Superior temporal gyrus (tissue), 1 donor: ENCODE measurements at regions not wholly inside any gene's neighbourhood (a gene's known extent, or its start where the extent isn't known, plus 50 kb on each side); places are given as distances from the start of the nearest gene placed in this dataset.
"Not testable (repeated sequence)": the region's sequence is repeated elsewhere in the genome, so short reads cannot be mapped to it uniquely, and the experiment has no call there.

ENCODE experiments used
- DNase-seq: peaks from one replicate; pipeline ENCODE4 v3.0.0-alpha.2; 2016; ENCODE audit errors: extremely low spot score

GRCh38 chr15:85196697-85197096 is 183.7 kb upstream of the AKAP13 start:
- DNase-seq, result not testable (repeated sequence)

GRCh38 chr15:85197582-85197981 is 182.8 kb upstream of the AKAP13 start:
- DNase-seq, result not testable (repeated sequence)

DNA sequence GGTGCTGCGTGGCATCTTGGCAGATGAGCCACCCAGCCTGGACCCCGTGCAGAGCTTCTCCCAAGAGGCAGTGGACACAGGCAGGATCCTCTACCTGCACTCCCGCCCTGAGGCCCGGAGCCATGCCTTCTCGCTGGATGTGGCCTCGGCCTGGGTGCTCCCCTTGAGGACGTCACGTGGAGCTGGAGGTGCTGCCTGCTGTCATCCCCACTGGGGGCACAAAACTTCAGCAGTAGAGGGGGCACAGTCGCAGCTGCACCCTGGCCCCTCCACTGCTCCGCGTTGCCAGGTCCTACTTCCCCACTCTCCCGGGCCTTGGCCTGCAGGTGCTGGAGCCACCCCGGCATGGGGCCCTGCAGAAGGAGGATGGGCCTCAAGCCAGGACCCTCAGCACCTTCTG is 182.0 kb upstream of the AKAP13 start:
- not testable (repeated sequence) for DNase-seq

- not testable (repeated sequence) for DNase-seq
Observed at GRCh38 chr15:85200215-85200614, 180.2 kb upstream of the AKAP13 start.

GRCh38 chr15:85201118-85201793 is 179.1 kb upstream of the AKAP13 start:
- not testable (repeated sequence) for DNase-seq

GRCh38 chr15:85204481-85204880 is 175.9 kb upstream of the AKAP13 start:
- not testable (repeated sequence) for DNase-seq

GRCh38 chr15:85233791-85234325 is 146.5 kb upstream of the AKAP13 start:
- not testable (repeated sequence) for DNase-seq

DNA sequence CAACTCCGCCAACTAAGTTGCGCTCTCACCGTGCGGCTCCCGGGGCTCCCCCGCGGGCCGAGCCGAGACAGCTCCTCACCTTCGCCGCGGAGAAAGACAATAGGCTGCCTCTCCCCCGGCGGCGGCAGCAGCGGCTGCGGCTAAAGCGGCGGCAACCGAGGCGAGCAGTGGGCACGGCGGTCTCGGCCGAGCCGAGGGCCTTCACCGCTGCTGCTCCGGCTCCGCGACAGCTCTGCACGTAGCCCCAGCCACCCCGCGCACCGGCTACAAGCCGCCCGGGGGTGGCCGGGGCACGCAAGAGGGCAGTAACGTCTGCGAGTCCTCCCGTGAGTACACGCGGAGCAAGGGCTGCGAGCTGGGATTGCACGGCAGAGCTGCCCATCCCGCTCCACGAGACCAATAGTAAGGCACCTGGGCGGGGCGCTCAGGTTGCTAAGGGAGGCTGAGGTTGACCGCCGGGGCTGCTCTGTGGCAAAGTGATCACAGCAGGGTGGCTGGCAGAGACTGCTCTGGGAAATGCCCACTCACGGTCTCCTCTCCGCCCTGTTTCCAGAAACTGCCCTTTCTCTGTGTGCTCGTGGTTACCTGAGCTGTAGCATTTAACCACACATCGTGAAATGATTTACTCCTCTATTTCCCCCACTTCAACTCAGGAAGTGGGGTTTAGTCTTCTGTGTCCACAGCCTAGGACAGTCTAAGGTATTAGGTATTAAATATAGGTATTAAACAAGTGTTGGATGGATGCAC is 145.8 kb upstream of the AKAP13 start:
- not testable (repeated sequence) for DNase-seq

DNA sequence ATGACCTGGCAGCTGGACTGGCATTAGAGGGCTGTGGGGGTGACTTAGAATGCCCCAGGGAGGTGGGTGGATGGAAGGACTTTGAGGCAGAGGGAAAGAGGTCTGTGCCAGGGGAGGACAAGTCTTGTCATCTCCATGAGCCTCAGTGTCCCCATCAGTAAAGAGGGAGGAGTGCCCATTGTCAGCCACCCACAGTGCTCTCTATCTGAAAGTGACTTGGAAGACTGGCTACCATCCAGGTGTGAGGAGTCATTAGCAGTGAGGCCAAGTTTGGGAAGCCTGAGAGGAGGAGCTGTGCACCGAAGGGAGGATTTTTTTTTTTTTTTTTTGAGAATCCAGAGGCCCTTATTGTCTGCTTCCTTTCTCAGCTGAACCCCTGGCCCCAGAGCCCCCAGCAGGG is 136.3 kb upstream of the AKAP13 start:
- DNase-seq, result not testable (repeated sequence)

GRCh38 chr15:85250938-85251542 is 129.4 kb upstream of the AKAP13 start:
- DNase-seq, result not testable (repeated sequence)

- DNase-seq, result not testable (repeated sequence)
Observed at GRCh38 chr15:85253196-85253915, 127.0 kb upstream of the AKAP13 start.

GRCh38 chr15:85254961-85255360 is 125.4 kb upstream of the AKAP13 start:
- DNase-seq, result not testable (repeated sequence)

- not testable (repeated sequence) for DNase-seq
Observed at GRCh38 chr15:85255502-85255901, 124.9 kb upstream of the AKAP13 start.

DNA sequence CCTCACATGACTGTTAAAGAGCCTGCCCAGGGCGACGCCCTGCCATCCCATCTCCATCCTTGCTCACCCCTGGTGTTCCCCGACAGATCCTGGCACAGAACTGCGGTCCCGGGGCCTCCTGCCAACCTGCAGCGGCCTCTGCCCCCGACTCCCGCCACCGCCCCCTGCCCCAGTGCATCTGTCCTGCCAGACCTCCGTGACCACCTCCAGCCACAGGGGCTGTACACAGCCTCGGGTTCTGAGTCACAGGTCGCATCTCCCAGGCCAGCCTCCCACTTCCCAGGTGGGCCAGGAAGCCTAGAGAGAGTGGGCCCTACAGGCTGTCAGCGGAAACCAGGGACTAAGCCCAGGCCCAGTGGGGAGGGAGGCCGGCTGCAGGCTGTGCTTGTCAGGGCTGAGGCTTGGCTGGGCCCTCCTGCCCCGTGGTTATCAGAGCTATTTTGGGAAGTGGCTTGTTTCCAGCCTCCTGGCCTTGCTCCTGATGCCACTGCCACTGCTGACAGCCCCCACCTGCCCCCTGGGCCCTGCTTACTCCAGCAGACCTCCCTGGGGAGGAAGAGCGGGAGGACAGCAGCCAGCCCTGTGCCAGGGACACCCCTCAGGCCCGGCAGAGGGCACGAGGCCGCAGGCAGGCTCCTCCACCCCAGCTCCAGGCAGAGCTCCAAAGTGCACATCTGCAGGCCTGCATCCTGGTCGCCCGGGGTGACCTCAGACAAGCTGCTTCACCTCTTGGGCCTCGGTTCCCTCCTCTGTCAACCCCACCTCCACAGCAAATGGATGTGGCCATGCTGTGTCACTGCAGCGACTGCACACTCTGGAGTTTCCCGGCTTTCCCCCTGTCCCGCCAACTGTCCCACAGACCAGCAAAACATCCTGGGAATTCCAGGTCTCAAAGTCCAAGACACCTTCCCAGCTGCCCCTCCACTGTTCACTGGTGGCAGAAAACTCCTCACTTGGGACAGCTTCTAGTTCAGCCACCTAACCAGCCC is 124.1 kb upstream of the AKAP13 start:
- DNase-seq, result not testable (repeated sequence)

DNA sequence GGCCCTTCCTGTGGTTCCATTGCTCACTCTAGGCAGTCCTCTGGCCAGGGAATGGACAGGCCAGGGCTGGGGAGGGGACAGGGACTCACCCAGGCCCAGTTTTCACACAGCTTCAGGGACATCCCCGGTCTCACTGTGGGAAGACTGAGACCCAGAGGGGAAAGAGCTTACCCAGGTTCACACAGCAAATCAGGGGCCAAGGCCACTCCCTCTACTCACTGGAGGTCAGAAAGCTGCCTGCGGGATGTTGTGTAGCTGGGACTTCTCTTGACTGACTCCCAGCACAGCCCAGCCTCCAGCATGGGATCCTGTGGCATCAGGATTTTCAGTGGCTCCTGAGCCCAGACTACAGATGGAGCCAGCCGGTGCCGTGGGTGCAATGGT is 122.3 kb upstream of the AKAP13 start:
- DNase-seq, result not testable (repeated sequence)

GRCh38 chr15:85258559-85259209 is 121.7 kb upstream of the AKAP13 start:
- DNase-seq, result not testable (repeated sequence)

DNA sequence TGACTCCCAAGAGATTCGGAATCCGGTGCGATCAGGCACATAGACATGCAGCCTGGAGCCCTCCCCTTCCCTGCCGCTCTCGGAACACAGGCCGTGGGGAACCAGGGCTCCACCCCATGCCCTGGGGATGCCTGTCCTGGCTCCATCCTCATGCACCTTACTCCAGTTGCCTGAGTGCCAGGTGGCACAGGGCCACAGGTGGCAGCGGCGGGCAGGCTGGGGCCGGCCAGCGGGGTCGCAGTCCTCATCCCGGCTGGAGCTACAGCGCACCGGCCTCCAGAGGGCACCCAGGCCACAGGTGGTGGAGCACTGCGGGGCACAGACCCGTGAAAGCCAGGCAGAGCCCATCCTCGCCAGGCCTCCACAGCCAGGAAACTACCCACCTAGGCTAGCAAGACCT is 119.9 kb upstream of the AKAP13 start:
- not testable (repeated sequence) for DNase-seq

DNA sequence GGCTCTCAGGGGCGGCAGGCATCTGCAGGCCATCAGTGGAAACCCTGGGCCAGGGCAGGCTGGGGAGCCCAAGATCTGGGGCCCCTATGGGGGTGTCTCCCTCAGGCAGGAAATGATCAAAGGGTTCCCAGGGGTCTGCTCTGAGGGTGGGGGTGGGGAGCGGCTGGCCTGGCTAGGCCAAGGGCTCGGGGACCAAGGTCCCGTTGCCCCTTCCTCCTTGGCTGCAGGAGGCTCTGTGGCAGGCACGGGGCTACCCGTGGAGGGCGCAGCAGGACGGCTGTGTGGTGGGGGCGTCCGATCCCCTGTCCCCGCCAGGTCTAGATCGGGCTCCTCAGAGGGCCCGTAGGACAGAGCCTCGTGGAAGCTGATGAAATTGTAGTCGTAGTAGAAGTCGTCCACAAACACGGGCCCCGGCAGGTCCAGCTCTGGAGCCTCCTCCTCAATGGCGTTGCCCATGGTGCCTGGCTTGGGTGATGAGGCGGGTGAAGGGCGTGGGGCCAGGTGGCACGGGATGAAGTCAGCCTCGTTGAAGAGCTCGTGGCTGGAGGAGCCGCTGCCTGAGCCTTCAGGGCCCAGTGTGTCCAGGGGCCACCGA is 117.8 kb upstream of the AKAP13 start:
- DNase-seq, result not testable (repeated sequence)

DNA sequence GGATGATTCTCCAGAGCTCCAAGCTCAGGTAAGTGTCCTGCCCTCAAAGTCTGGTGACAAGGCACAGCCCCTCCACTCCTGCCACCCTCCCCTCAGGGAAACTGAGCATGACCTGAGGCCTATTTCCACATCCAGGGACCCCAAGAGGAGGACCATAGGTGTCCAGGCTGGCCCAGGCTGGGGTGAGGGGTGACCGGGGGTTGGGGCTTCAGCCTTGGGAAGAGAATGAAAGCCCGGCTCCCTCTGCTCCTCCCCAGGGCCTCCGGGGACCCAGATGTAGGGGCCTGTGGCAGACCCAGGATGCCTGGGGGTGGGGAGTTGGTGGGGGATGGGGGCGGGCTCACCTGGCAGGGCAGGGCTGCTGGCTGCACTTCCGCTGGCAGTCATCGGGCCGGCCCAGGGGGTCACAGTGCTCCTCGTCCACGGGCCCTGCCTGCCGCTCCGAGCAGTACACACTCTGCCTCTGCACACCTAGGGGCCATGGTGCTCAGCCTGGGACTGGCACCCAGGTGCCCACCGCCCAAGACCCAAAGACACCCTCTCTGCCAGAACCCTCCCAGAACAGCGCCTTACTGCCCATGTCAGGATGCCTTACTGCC is 116.5 kb upstream of the AKAP13 start:
- not testable (repeated sequence) for DNase-seq
